Calu3 (cell line): ENCODE measurements at regions not wholly inside any gene's neighbourhood (a gene's known extent, or its start where the extent isn't known, plus 50 kb on each side); places are given as distances from the start of the nearest gene placed in this dataset.

Experiments
- BruUV-seq: library from RNA; stranded (reverse); fragments of 400-500 nt; replicated peaks from 2 replicates; lab custom pipeline; 2021; lab: Mats Ljungman, UMichigan
- CTCF ChIA-PET: fragments of 300-600 bp; sonication (Branson Sonifier 250); formaldehyde crosslinking; loops from one replicate; lab custom pipeline; 2022; ENCODE audit warnings: antibody characterized with exemption; lab: Charles Lee
- DNase-seq: peaks from one replicate; pipeline ENCODE4 v3.0.0; 2022
- H3K27ac Mint-ChIP-seq: one replicate; pipeline ENCODE4 v1.8.0; 2022; ENCODE audit warnings: mixed read lengths; ENCODE audit not compliant: unreplicated experiment
- H3K27me3 Mint-ChIP-seq: one replicate; pipeline ENCODE4 v1.8.0; 2022; ENCODE audit warnings: mixed read lengths; ENCODE audit not compliant: unreplicated experiment
- H3K36me3 Mint-ChIP-seq: one replicate; pipeline ENCODE4 v1.8.0; 2022; ENCODE audit warnings: mild to moderate bottlenecking, moderate library complexity, mixed read lengths; ENCODE audit not compliant: insufficient read depth, unreplicated experiment
- H3K4me1 Mint-ChIP-seq: one replicate; pipeline ENCODE4 v1.8.0; 2022; ENCODE audit warnings: mild to moderate bottlenecking, low read depth, mixed read lengths; ENCODE audit not compliant: unreplicated experiment
- H3K4me3 Mint-ChIP-seq: one replicate; pipeline ENCODE4 v1.8.0; 2022; ENCODE audit warnings: mild to moderate bottlenecking, low read depth, moderate library complexity, mixed read lengths; ENCODE audit not compliant: unreplicated experiment
- H3K9me3 Mint-ChIP-seq: one replicate; pipeline ENCODE4 v1.8.0; 2022; ENCODE audit warnings: low read depth, mixed read lengths; ENCODE audit not compliant: unreplicated experiment
- intact Hi-C: fragments of 100-400 bp; cut with micrococcal nuclease; formaldehyde crosslinking; loops from one replicate; pipeline ENCODE4 v1.10.0; 2022; ENCODE audit not compliant: unreplicated experiment
- TF ChIP-seq, protein P1 (sequence below): fragments of 200-600 bp; IDR thresholded peaks from one replicate; pipeline ENCODE4 v1.8.0; 2022; ENCODE audit warnings: antibody characterized with exemption; ENCODE audit not compliant: unreplicated experiment

DNA sequence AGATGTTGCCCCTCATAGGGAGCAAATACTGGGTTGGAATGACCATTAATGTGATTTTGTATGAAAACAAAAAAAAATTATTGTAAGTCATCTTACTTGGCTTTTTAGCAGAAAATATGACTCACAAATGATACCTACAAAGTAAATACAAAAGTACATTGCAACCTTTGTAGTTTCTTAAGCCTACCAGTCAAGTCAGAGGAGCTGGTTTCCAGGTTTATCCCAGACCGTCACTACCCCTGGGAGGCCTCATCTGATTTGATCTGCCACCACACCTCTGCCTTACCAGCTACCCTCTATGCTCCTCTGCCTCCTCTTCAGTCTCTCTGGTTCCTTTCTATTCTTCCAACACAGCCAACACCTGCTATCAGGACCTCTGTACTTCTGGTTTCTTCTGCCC lies 349.9 kb upstream of the CCNH start:
- DNase-seq, result no peak
- CTCF ChIA-PET, result no interaction called here
- H3K27ac Mint-ChIP-seq, result no peak overlapping the region
- BruUV-seq, result no TSS peak
- H3K4me1 Mint-ChIP-seq, result peaks cover 11% of the 10 kb centered on the region
- intact Hi-C loops, result loop anchor here (5.0 kb wide), 1 partner anchor 790 kb away; no protein-coding TSS in a partner anchor
- H3K27me3 Mint-ChIP-seq, result no peaks in the 10 kb centered on the region
- TF ChIP-seq, protein P1, sequence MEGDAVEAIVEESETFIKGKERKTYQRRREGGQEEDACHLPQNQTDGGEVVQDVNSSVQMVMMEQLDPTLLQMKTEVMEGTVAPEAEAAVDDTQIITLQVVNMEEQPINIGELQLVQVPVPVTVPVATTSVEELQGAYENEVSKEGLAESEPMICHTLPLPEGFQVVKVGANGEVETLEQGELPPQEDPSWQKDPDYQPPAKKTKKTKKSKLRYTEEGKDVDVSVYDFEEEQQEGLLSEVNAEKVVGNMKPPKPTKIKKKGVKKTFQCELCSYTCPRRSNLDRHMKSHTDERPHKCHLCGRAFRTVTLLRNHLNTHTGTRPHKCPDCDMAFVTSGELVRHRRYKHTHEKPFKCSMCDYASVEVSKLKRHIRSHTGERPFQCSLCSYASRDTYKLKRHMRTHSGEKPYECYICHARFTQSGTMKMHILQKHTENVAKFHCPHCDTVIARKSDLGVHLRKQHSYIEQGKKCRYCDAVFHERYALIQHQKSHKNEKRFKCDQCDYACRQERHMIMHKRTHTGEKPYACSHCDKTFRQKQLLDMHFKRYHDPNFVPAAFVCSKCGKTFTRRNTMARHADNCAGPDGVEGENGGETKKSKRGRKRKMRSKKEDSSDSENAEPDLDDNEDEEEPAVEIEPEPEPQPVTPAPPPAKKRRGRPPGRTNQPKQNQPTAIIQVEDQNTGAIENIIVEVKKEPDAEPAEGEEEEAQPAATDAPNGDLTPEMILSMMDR, result no peak
- H3K9me3 Mint-ChIP-seq, result peaks cover 2% of the 10 kb centered on the region
- H3K4me3 Mint-ChIP-seq, result no peak overlapping the region
- H3K36me3 Mint-ChIP-seq, result no peaks in the 10 kb centered on the region

DNA sequence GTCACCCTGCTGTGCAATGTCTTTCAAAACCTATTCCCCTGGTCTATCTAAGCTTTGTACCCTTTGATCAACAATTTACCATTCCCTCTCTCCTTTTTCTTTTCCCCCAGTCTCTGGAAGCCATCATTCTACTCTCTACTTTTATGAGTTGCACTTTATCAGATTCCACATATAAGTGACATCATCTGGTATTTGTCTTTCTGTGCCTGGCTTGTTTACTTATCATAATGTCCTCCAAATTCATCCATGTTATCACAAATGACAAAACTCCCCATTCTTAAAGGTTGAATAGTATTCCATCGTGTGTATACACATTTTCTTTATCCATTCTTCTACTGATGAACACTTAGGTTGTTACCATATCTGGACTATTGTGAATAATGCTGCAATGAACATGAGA lies 344.2 kb upstream of the CCNH start:
- CTCF ChIA-PET, result no interaction called here
- Mint-ChIP-seq H3K9me3 (no peaks in the 10 kb centered on the region), H3K4me3 (no peak overlapping the region), H3K27me3 (no peaks in the 10 kb centered on the region), H3K27ac (no peak overlapping the region), H3K4me1 (peaks cover 8% of the 10 kb centered on the region), H3K36me3 (no peaks in the 10 kb centered on the region)
- TF ChIP-seq, protein P1, result no peak
- BruUV-seq, result no TSS peak
- intact Hi-C loops, result no loop called here
- no peak for DNase-seq

DNA sequence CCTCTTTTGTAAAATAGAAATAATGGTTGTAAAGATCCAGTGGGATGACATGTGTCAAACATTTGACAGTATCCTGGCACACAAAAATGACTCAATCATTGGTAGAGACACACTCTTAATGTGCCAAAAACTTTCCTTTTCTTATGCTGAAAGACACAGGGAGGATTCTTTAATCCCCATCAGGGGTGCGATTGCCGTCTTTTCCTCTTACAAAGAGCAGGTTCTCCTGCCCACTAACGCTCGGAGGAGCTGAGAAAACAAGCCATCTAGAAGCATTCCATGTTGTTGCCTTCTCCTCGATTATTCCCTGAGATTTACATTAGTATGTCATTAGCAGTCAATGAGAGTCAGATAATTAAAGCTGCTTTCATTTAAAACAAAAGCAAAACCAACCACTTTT lies 342.6 kb upstream of the CCNH start:
- Mint-ChIP-seq H3K36me3 (no peaks in the 10 kb centered on the region), H3K27ac (no peak overlapping the region), H3K4me1 (peaks cover 8% of the 10 kb centered on the region), H3K27me3 (no peaks in the 10 kb centered on the region), H3K9me3 (no peaks in the 10 kb centered on the region), H3K4me3 (no peak overlapping the region)
- intact Hi-C loops, result no loop called here
- DNase-seq, result no peak
- CTCF ChIA-PET, result no interaction called here
- TF ChIP-seq, protein P1, result no peak
- no TSS peak for BruUV-seq

DNA sequence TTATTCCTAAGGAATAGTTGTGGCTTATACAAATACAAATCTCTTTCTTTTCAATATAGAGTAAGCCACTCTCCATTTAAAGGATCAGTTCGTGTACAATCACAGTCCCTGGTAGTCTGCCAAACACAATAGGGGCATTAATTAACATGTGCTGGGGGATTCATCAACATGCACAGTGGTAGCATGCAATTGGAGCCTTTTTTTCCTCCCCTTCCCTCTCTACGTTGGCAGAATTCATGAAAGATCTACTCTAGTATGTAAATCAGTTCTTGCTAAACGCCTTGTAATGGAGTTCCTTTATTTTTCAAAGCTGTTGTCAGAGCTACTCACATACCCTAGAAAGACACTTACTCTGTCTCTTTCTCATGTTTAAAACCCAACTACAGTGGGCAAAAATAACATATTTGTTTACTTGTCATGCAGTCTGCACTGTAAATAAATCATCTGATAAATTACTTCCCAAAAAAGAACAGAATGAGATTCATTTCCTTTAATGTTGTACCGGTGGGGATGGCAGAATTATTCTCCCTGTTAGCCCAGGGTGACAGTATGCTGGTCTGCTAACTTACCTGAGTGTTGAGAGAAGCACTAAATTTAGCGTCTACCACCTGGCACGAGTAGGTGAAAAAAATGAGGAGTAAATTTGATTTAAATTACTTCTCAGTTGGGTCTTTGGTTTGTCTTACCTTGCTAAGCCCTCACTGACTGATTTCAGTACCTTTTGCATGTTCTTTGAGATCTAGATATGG lies 341.5 kb upstream of the CCNH start:
- intact Hi-C loops, result no loop called here
- Mint-ChIP-seq H3K4me1 (peaks cover 8% of the 10 kb centered on the region), H3K4me3 (no peak overlapping the region), H3K27me3 (no peaks in the 10 kb centered on the region), H3K9me3 (no peaks in the 10 kb centered on the region), H3K36me3 (no peaks in the 10 kb centered on the region), H3K27ac (no peak overlapping the region)
- DNase-seq, result no peak
- CTCF ChIA-PET, result no interaction called here
- TF ChIP-seq, protein P1, result no peak
- no TSS peak for BruUV-seq
